GM18868 (cell line): ENCODE measurements at regions not wholly inside any gene's neighbourhood (a gene's known extent, or its start where the extent isn't known, plus 50 kb on each side); places are given as distances from the start of the nearest gene placed in this dataset.
"Not testable (repeated sequence)": the region's sequence is repeated elsewhere in the genome, so short reads cannot be mapped to it uniquely, and the experiment has no call there.

Source experiments
- ATAC-seq: cut with Tn5 transposase; IDR thresholded peaks from one replicate; pipeline ENCODE4 v1.9.1; 2021; ENCODE audit warnings: mild to moderate bottlenecking, moderate library complexity; ENCODE audit not compliant: unreplicated experiment

DNA sequence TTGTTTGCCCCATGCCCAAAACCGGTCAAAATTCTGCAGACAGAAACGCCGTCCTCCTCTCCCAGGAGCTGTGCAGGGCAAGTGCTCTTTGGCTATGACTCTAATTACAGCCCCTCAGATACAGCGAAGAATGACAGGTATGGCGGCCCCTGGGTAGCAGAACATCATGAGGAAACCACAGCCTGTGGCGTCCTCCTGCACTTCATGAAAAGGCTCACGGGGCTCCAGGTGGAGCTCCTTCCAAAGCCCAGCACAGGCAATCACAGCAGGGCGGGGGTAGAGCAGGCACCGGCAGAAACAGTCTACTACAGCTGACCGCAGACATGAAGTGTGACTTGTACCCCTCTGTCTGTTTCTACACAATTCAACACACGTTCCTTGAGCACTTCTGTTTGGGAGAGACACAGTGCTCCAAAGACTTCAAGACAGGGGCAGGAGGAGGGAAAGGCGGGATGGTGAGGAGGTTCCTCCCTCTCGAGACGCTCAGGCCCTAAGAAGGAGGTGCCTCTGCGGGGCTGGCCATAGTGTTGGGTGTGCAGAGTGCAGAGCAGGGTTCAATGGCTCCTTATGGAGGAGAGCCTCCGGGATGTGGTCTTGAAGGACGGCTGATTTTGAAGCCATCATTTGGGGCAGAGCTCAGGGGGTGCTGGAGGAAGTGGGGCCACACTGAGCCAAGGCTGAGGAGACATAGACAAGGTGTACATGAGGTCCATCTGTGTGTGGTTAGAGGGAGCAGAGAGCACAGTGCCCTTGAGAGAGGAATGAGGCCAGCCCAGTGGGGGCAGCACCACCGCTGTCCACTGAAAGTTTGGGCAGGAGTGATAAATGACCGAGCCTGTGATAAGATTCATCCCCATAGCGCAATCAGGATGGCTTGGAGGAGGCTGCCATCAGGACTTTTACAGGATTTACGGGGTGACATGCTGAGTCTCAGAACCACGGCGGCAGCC, 468.3 kb downstream of the EIPR1 start:
- ATAC-seq = no peak

DNA sequence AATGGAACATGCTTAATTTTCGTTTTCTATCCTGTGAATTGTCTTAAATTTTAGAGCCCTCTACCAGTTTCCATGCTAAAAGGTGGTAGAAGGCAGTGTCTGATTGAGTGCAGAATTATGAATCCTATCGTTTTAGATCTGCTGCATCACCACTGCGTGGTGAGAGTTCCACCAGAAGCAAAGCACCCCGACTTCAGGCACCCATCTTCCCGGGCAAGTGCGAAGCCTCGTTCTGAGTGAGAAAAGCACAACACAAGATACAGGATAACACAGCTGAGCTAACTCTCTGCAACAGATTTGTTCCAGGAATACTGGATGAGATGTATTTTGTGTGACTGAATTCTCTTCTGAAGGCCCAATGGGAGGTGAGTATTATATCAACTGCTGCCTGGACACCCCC, 471.5 kb downstream of the EIPR1 start:
- ATAC-seq = no peak

GRCh38 chr2:2904721-2905350, 472.8 kb downstream of the EIPR1 start:
- ATAC-seq = no peak

DNA sequence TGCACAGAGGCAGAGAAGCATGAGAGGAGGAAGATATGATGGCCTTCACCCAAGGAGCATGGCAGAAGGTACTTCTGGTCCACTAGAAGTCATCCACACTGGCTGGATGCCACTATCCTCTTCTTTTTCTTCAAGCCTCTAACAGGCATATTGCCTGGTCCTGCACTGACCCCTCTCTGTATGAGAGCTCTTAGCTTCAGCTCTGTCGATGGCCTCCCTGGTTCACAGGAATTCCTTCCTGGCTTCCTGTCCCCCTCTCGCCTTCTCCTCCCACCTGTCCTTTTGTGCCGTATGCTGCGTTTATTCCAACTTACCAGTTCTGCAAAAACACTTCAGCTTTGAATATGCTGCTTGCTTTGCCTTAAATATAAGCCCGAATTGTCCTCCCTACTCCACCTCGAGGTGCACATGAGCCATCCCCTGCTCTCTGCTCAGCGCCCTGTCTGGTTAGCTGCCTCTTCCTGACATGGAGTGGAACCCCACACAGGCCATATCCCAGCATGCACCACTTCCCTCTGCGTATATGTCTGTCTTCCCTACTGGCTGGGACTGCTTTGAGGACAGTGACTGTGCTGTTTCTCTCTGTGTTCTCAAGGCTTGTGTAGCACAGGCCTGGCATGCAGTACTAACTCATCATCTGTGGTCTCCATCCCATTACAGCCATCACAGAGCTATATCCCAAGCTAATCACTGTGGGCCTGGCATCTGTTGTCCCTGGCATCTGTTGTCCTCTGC, 474.9 kb downstream of the EIPR1 start:
- ATAC-seq = no peak

DNA sequence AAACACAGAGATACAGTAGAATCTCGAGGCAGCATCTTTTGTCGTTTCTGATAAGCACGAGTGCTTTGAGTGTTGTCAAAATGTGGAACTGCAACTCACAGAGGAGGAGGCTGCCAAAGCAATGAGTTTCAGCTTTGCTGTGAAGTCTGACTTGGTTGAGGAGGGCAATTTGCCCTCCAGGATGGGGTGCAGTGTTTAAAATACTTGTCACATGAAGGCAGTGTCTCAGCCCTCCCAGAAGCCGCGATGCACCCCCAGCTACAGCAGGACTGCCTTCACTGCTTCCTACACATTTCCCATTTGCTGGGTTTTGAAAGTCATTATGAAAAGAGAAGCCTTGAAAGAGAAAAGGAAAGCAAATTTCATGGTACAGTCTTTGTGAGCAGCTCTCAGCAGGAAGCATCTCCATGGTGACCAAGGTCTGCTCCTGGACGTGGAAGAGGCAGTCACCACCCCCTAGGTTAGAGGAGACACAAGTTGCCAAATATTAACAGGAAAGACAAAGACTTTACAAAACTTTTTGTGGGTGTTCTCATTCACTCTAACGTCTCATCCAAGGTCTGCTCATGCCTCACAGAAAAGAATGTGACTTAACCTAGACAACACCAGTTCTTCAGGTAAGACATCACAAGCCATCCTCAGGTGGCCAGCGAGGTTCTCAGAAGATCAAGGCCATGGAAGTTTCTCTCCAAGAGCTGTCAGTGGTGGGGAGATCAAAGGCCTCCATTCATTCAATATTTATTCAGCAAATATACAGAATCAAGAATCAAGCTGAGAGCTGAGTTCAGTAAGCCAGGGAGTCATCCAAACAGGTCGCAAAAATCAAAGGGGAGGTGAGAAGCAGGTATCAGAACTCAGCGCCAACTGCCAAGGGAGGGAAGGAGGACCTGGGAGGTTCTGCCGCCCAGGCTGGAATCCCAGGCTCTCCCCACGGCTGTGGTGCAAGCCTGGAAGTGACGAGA, 476.0 kb downstream of the EIPR1 start:
- peak; percentile 90 for ATAC-seq

DNA sequence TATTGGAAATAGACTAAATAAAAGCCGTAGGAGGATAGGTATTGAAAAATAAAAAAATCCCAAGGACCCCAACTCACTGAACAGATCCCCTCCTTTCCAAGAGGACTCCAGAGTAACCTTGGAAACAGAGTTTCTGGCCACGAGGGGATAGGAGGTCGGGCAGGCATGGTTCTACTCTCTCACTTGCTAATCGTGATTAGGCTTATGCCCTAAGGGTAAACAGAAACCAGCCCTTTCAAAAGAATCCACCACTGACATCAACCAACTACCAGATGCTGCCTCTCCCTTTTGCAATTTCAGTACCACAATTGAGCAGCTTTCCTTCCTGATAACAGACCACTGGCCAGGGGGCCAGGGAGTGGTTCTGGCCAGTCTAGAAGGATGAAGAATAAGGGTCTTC, 477.8 kb downstream of the EIPR1 start:
- ATAC-seq = no peak

- ATAC-seq = no peak
Measured at GRCh38 chr2:2898744-2899143, 478.9 kb downstream of the EIPR1 start.

GRCh38 chr2:2896643-2897042, 481.0 kb downstream of the EIPR1 start:
- no peak for ATAC-seq

DNA sequence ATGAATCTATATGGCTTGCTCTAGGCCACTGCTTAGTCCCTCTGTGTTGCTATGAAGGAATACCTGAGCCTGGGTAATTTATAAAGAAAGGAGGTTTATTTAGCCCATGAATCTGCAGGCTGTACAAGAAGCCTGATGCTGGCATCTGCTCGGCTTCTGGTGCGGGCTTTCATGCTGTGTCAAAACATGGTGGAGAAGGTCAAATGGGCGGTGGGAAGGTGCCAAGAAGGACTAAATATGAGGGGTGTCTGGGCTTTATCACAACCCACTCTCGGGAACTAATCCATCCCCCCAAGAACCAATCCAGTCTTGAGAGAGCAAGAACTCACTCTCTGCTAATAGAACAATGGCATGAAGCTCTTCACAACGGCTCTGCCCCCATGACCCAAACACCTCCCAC, 481.6 kb downstream of the EIPR1 start:
- no peak for ATAC-seq

- ATAC-seq = not testable (repeated sequence)
Measured at GRCh38 chr2:2894011-2894410, 483.6 kb downstream of the EIPR1 start.

- no peak for ATAC-seq
Measured at GRCh38 chr2:2892892-2893291, 484.7 kb downstream of the EIPR1 start.

DNA sequence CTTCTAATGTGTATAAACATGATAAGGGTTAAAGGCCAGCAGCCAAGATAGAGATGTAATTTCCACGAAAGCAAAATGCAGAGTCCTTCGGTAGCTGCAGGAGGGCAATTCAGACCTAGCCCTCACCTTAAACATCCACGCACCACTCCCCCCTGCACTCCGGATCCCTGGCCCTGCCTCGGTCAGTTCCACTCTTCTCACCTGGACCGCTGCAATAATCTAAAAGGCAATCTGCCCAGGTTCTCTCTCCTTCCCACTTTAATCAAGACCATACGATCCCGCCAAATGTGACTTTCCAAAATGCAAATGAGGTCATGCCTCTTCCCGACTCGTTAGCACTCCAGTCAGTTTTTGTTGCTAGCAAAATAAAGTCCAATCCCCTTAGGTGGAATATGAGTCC, 485.2 kb downstream of the EIPR1 start:
- ATAC-seq = no peak

DNA sequence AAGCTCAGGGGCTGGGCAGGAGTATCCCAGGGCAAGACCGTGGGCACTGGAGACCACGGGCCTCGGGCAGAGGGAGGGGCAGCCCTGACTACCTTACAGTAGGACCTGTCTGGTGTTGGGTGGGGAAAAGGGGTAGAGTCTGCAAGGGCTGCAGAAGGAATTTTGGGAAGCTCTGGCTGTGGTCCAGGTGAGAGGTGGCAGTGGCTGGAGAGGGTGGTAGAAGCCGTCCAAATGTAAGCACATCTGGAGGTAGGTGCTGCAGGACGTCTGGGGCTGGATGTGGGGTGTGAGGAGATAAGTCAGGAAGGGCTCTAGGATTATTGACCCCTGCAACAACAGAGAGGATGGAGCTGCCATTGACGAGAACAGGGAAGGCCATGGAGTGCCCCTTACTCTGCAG, 486.7 kb downstream of the EIPR1 start:
- ATAC-seq = no peak

DNA sequence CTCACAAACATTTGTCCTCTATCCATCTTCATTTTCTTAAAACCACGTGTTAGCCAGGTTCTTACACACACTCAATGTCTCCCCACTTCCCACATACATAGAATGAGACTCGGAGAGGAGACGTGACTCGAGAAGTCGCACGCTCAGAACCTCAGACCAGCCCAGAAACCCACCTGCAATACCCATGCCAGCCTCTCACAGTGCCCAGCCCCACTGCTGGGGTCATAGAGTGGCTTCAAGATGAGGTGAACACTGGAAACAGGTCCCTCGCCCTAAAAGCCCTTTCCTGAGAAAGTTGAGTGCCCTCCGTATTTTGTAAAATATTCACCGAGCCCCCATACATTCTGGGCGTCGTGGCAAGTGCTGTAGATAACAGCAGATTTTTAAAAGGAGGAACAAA, 487.4 kb downstream of the EIPR1 start:
- no peak for ATAC-seq

DNA sequence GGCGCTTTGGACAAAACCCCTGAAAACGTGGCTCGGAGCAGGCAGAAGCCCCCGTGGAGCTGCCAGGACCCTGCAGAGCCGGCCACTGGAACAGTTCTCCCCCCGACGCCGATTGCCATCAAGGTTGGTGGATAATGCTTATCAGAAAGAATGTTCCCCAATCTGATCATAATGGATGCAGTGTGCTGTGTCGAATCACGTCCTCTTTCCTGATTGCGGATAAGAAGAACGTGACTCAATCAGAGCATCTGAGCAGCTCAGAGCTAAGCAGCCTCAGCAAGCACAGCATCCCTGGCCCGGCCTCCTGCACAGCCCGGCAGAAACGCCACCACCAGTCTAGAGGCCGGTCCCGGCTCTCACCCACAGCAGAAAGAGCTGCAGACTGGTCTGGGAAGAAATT, 488.0 kb downstream of the EIPR1 start:
- no peak for ATAC-seq

DNA sequence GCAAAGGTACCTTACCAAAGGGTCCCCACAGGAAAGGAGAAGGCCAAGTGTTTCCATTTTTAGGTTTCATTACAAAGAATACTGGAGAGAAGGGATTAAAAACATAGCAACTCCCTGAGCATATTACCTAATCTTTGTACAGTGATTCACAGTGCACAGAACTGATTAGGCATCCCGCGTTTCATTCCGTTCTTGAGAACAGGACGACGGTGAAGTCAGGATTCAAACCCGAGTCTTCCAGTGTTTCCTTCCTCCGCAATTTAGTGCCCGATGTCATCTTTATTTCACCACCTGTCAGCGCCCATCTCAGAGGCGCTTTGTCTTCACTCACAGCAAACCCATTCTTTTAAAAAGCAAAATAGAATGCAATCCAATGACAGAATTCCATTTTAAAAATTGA, 488.5 kb downstream of the EIPR1 start:
- no peak for ATAC-seq

DNA sequence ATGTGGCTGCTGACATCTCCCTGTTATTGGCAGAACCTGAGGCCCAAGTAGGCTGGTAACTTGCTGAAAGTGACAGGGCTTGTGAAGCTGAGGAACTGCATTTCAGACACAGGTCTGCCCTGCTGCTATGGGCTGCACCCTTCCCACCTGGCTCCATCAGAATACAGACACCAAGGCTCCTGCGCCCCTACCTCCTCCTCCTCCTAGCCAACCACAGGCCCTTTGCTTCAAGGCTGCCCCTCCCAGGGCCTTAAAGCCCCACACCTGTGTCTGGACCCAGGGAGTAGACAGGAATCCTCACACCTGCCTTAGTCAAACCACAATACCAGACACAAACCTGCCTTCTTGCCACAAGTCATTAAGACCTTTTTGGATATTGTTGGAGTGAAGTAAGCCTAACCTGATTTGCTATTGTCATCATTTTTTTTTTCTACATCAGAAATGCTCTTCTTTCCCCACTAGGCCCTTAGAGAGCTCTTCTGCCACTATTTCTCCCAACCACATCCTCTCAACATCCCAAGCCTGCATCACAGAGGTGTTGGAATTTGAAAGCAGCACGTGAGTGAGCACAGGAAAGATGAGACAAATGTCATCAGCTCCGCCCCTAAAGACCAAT, 489.7 kb downstream of the EIPR1 start:
- no peak for ATAC-seq

DNA sequence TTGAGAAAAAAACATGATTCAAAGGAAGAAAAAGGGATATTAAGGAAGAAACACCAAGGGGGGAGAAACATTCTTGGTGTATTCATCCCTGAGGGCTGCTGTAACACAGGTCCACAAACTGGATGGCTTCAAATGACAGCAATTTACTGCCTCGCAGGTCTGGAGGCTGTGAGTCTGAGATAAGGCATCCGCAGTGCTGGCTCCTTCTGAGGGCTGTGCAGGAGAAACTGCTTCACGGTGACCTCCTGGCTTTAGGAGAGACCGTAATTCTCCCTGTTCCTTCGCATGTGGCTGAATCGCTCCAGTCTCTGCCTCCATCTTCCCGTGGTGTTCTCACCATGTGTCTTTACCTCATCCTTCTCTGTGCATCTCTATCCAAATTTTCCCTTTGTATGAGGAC, 490.7 kb downstream of the EIPR1 start:
- ATAC-seq = no peak

- no peak for ATAC-seq
Measured at GRCh38 chr2:2881499-2881898, 496.1 kb downstream of the EIPR1 start.

DNA sequence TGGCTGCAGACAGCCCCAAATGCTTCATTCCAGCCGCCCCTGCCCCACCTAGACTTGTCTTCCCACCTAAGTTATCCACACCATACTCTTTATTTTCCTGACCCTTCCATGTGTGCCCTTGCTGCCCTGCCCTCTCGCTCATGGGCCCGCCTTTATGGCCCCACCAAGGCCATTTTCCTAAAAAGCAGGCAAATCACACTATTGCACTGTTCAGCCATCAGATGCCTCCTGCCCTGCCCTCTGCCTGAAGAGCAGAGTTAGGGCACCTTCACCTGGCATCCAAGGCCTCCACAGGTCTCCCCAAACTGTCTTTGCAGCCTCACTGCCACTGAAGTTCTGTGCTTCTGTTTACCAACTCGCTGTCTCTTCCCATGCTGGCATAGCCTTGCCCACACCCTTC, 496.7 kb downstream of the EIPR1 start:
- no peak for ATAC-seq
